Lung microvascular endothelial cell (primary cell): ENCODE measurements at regions not wholly inside any gene's neighbourhood (a gene's known extent, or its start where the extent isn't known, plus 50 kb on each side); places are given as distances from the start of the nearest gene placed in this dataset.

Experiments used
- DNase-seq, 2 donors: peaks; one replicate each; pipeline versions ENCODE4 v3.0.0 to v3.0.0-alpha.2; 2010; ENCODE audit warnings: low read depth in 2 of 2

GRCh38 chr13:50355797-50356196 lies 340.6 kb downstream of the KCNRG start:
- DNase-seq, result no peak

GRCh38 chr13:50357136-50357535 lies 341.9 kb downstream of the KCNRG start:
- no peak for DNase-seq

GRCh38 chr13:50357586-50358118 lies 342.4 kb downstream of the KCNRG start:
- peak in 1 of 2 donors; percentile 72 for DNase-seq

- DNase-seq, result peak in 1 of 2 donors; percentile 34
Observed at GRCh38 chr13:50358231-50359040, 343.2 kb downstream of the KCNRG start.

GRCh38 chr13:50359041-50359367 lies 343.8 kb downstream of the KCNRG start:
- no peak for DNase-seq

GRCh38 chr13:50359779-50360178 lies 344.5 kb downstream of the KCNRG start:
- DNase-seq, result no peak

- no peak for DNase-seq
Observed at GRCh38 chr13:50360637-50361036, 345.4 kb downstream of the KCNRG start.

- DNase-seq, result no peak
Observed at GRCh38 chr13:50361282-50361681, 346.0 kb downstream of the KCNRG start.

- peak; percentile 45 to 65 for DNase-seq
Observed at GRCh38 chr13:50365408-50366391, 350.5 kb downstream of the KCNRG start.

GRCh38 chr13:50366488-50367174 lies 351.4 kb downstream of the KCNRG start:
- DNase-seq, result no peak

GRCh38 chr13:50369646-50370045 lies 354.4 kb downstream of the KCNRG start:
- DNase-seq, result no peak

GRCh38 chr13:50370303-50370950 lies 355.2 kb downstream of the KCNRG start:
- no peak for DNase-seq

GRCh38 chr13:50374517-50374916 lies 359.3 kb downstream of the KCNRG start:
- no peak for DNase-seq

- peak in 1 of 2 donors; percentile 15 for DNase-seq
Observed at GRCh38 chr13:50375792-50376191, 360.5 kb downstream of the KCNRG start.

- peak in 1 of 2 donors; percentile 18 for DNase-seq
Observed at GRCh38 chr13:50376895-50377575, 361.8 kb downstream of the KCNRG start.

- DNase-seq, result no peak
Observed at GRCh38 chr13:50377726-50378270, 362.6 kb downstream of the KCNRG start.

GRCh38 chr13:50378509-50379044 lies 363.3 kb downstream of the KCNRG start:
- DNase-seq, result no peak

- peak in 1 of 2 donors; percentile 26 for DNase-seq
Observed at GRCh38 chr13:50379584-50379983, 364.3 kb downstream of the KCNRG start.

GRCh38 chr13:50380905-50381304 lies 365.7 kb downstream of the KCNRG start:
- no peak for DNase-seq

GRCh38 chr13:50382511-50382910 lies 367.3 kb downstream of the KCNRG start:
- no peak for DNase-seq
